Uterus (tissue), 3 donors: ENCODE measurements at regions not wholly inside any gene's neighbourhood (a gene's known extent, or its start where the extent isn't known, plus 50 kb on each side); places are given as distances from the start of the nearest gene placed in this dataset.

Source experiments
- DNase-seq, 2 donors: peaks; one replicate each; pipeline ENCODE4 v3.0.0-alpha.2; 2019 to 2020
- H3K27ac ChIP-seq, 2 donors: fragments of 200-600 bp; sonication (generic); 1 replicate in 1 of 2; 2 replicates in 1 of 2; pipeline ENCODE4 v1.5.1; 2016 to 2018
- H3K27me3 ChIP-seq, 2 donors: fragments of 200-600 bp; sonication (generic); one replicate each; pipeline ENCODE4 v1.5.1; 2018 to 2019; ENCODE audit warnings: control low read depth in 1 of 2
- H3K36me3 ChIP-seq, 2 donors: fragments of 200-600 bp; sonication (generic); one replicate each; pipeline ENCODE4 v1.5.1; 2019; ENCODE audit warnings: control low read depth in 1 of 2
- H3K4me1 ChIP-seq, 2 donors: fragments of 200-600 bp; sonication (generic); one replicate each; pipeline ENCODE4 v1.5.1; 2018 to 2019; ENCODE audit warnings: control low read depth in 1 of 2
- H3K4me3 ChIP-seq, 2 donors: fragments of 200-600 bp; sonication (generic); 1 replicate in 1 of 2; 2 replicates in 1 of 2; pipeline ENCODE4 v1.5.1; 2018 to 2019; ENCODE audit warnings: mild to moderate bottlenecking in 1 of 2
- H3K9me3 ChIP-seq, 2 donors: fragments of 200-600 bp; sonication (generic); one replicate each; pipeline ENCODE4 v1.5.1; 2019; ENCODE audit warnings: control low read depth in 1 of 2
- POLR2A ChIP-seq, 2 donors: fragments of 450-650 bp; IDR thresholded peaks; one replicate each; pipeline ENCODE4 v1.6.1; 2016; ENCODE audit warnings: antibody characterized with exemption in 2 of 2, mild to moderate bottlenecking in 1 of 2, moderate library complexity in 1 of 2
- intact Hi-C: fragments of 100-400 bp; cut with DNase I; formaldehyde crosslinking; loops from one replicate; pipeline ENCODE4 v1.15.1; 2023; ENCODE audit warnings: low total_unique reads
- TF ChIP-seq, protein P1 (sequence below), 4 experiments: fragments of 200-600 bp in 2 of 4; fragments of 450-650 bp in 2 of 4; sonication (generic) in 2 of 4; IDR thresholded peaks; one replicate each; pipeline ENCODE4 v1.5.1; 2016 to 2019; ENCODE audit warnings: antibody characterized with exemption in 4 of 4, mild to moderate bottlenecking in 2 of 4, moderate library complexity in 1 of 4
- donor health status: DM: yes; HTN: yes; CAD: no.

DNA sequence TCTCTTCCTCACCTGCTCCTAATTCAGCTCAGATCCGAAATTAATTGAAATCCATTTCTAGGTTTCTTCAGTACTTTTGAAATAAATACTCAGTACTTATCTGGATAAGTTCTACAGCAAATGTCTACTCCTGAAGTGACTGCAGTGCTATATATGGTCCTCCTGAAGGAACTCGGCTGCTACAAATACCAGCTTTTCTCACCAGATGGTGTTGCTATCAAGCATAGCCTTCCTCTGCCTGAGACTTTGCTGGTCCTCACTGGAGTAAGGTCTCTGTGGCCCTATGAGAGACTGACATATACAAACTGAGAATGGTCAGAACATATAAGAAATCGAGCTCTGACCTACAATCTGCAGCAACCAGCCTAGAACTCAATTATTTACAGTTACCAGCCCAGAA is 161.6 kb downstream of the NDFIP2 start:
- Histone ChIP-seq H3K27ac (no peak overlapping the region), H3K9me3 (no peaks in the 10 kb centered on the region), H3K4me3 (no peak overlapping the region), H3K27me3 (no peaks in the 10 kb centered on the region), H3K36me3 (no peaks in the 10 kb centered on the region), H3K4me1 (no peaks in the 10 kb centered on the region)
- TF ChIP-seq, protein P1, sequence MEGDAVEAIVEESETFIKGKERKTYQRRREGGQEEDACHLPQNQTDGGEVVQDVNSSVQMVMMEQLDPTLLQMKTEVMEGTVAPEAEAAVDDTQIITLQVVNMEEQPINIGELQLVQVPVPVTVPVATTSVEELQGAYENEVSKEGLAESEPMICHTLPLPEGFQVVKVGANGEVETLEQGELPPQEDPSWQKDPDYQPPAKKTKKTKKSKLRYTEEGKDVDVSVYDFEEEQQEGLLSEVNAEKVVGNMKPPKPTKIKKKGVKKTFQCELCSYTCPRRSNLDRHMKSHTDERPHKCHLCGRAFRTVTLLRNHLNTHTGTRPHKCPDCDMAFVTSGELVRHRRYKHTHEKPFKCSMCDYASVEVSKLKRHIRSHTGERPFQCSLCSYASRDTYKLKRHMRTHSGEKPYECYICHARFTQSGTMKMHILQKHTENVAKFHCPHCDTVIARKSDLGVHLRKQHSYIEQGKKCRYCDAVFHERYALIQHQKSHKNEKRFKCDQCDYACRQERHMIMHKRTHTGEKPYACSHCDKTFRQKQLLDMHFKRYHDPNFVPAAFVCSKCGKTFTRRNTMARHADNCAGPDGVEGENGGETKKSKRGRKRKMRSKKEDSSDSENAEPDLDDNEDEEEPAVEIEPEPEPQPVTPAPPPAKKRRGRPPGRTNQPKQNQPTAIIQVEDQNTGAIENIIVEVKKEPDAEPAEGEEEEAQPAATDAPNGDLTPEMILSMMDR (IDR thresholded peaks at IDR 0.05), result no peak
- no peak for TF ChIP-seq POLR2A (IDR thresholded peaks at IDR 0.05)
- intact Hi-C loops, result no loop called here
- DNase-seq, result no peak

DNA sequence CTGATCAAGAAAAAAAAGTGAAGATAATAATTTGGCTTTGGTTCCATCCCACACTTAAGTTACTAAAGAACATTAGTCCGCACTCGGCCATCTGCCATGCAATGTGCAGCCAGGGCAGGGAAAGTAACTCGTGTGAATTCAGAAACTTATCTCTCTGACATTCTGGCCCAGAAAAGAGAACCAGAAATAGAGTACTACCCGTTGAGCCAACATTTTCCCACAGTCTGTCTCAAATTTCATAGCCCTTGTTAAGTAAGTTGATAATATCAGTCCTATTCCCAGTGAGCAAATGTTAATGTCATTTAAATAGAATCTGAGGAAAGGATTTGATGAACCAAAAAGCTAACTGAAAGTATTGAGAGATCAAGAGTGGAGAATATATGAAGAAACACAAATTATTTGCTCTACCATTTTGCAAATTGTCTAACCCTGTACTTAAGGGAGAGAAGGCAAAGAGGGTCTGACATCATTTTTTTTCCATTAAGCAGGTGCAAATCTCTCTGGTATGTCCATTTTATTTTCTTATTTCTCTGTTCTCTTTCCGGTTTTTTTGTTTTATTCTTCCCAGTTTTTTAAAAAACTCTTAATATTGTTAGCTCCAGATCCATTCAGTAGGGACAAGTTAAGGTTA is 156.3 kb downstream of the NDFIP2 start:
- H3K4me1 ChIP-seq, result no peaks in the 10 kb centered on the region
- no peak overlapping the region for H3K4me3 ChIP-seq
- no peak for TF ChIP-seq POLR2A (IDR thresholded peaks at IDR 0.05)
- TF ChIP-seq, protein P1 (IDR thresholded peaks at IDR 0.05), result no peak
- DNase-seq, result peak in 1 of 2 donors; percentile 22
- no peaks in the 10 kb centered on the region for H3K27me3 ChIP-seq
- no peaks in the 10 kb centered on the region for H3K36me3 ChIP-seq
- H3K9me3 ChIP-seq, result no peaks in the 10 kb centered on the region
- intact Hi-C loops, result no loop called here
- H3K27ac ChIP-seq, result no peak overlapping the region

DNA sequence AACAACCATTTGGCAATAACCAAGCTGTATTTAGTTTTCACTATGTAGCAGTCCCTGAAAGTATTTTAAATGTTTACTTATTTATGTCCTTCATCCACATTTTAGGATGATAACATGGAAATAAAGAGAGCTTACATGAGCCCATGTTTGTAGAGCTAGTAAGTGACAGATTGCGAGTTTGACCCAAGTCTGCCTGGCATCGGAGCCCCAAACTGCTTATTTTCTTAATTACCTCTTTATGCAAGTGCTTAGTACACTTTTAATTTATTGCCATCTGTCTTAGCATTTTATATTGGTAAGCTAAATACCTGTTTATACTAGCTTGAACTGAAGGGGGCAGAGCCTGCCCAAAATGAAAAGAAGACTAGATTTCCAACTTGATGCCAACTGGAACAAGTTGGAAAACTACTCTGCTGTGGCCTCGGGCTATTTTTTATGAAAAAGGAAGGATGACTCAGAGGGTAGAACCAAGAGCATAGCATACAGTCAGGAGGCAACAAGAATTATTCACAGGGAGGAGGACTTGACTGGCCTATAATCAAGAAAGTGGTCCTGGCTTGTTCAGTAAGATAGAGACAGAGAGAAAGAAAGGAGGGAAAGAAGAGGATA is 150.2 kb downstream of the NDFIP2 start:
- H3K27me3 ChIP-seq, result no peaks in the 10 kb centered on the region
- no peaks in the 10 kb centered on the region for H3K4me1 ChIP-seq
- TF ChIP-seq, protein P1 (IDR thresholded peaks at IDR 0.05), result no peak
- TF ChIP-seq POLR2A (IDR thresholded peaks at IDR 0.05), result no peak
- H3K4me3 ChIP-seq, result no peak overlapping the region
- no peak overlapping the region for H3K27ac ChIP-seq
- DNase-seq, result no peak
- intact Hi-C loops, result no loop called here
- H3K36me3 ChIP-seq, result no peaks in the 10 kb centered on the region
- no peaks in the 10 kb centered on the region for H3K9me3 ChIP-seq

DNA sequence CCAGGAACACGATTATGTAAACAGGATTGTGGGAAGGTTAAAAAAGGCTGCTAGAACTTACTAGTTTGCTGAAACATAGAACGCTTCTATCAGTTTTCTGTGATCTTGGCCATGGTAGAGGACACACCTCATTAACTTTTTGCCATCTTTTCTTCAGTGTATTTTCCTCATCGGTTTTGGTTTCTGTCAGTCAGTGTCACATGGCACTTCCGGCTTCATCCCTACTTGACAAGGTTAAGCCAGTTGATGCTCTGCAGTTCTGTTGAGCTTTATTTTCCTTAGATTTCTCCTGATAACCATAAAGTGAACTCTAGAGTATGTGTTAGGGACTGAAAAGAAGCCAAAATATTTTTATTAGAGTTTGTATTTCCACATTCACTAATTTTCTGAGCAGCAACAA is 147.5 kb downstream of the NDFIP2 start:
- H3K4me3 ChIP-seq, result no peak overlapping the region
- no peaks in the 10 kb centered on the region for H3K27me3 ChIP-seq
- H3K4me1 ChIP-seq, result no peaks in the 10 kb centered on the region
- H3K27ac ChIP-seq, result no peak overlapping the region
- DNase-seq, result no peak
- no peaks in the 10 kb centered on the region for H3K9me3 ChIP-seq
- no peaks in the 10 kb centered on the region for H3K36me3 ChIP-seq
- intact Hi-C loops, result no loop called here
- TF ChIP-seq, protein P1 (IDR thresholded peaks at IDR 0.05), result no peak
- no peak for TF ChIP-seq POLR2A (IDR thresholded peaks at IDR 0.05)

DNA sequence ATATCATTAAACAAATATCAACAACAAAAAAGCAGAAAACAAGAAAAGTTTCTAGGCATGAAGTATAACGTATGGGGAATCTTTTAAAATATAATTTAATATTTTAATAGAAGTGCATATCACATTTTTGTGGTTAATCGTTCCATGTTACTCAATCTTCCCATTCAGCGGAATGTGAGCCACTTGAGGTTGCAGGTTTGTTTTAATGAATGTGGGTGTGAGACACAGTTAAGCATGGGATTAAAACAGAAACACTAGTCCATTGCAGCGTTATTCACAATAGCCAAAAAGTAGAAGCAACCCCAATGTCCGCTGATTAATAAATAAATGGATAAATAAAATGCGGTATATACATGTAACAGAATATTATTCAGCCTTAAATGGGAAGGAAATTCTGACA is 146.0 kb downstream of the NDFIP2 start:
- intact Hi-C loops, result no loop called here
- no peak for DNase-seq
- TF ChIP-seq, protein P1 (IDR thresholded peaks at IDR 0.05), result no peak
- no peak for TF ChIP-seq POLR2A (IDR thresholded peaks at IDR 0.05)
- Histone ChIP-seq H3K27me3 (no peaks in the 10 kb centered on the region), H3K27ac (no peak overlapping the region), H3K9me3 (no peaks in the 10 kb centered on the region), H3K36me3 (no peaks in the 10 kb centered on the region), H3K4me1 (no peaks in the 10 kb centered on the region), H3K4me3 (no peak overlapping the region)
